GM21515 (cell line): ENCODE measurements at regions not wholly inside any gene's neighbourhood (a gene's known extent, or its start where the extent isn't known, plus 50 kb on each side); places are given as distances from the start of the nearest gene placed in this dataset.

Experiments used
- ATAC-seq: cut with Tn5 transposase; IDR thresholded peaks from one replicate; pipeline ENCODE4 v1.9.1; 2021; ENCODE audit not compliant: unreplicated experiment

- ATAC-seq = no peak
Observed at GRCh38 chr2:22786817-22787216, 598.2 kb upstream of the KLHL29 start.

- no peak for ATAC-seq
Observed at GRCh38 chr2:22787745-22788144, 597.2 kb upstream of the KLHL29 start.

GRCh38 chr2:22788749-22789327 lies 596.1 kb upstream of the KLHL29 start:
- no peak for ATAC-seq

GRCh38 chr2:22795287-22795866 lies 589.6 kb upstream of the KLHL29 start:
- no peak for ATAC-seq

GRCh38 chr2:22798386-22798785 lies 586.6 kb upstream of the KLHL29 start:
- ATAC-seq = no peak

- no peak for ATAC-seq
Observed at GRCh38 chr2:22800412-22800811, 584.6 kb upstream of the KLHL29 start.

- no peak for ATAC-seq
Observed at GRCh38 chr2:22801071-22801470, 583.9 kb upstream of the KLHL29 start.

GRCh38 chr2:22801970-22802369 lies 583.0 kb upstream of the KLHL29 start:
- no peak for ATAC-seq

GRCh38 chr2:22807872-22808271 lies 577.1 kb upstream of the KLHL29 start:
- ATAC-seq = no peak

- no peak for ATAC-seq
Observed at GRCh38 chr2:22810602-22811001, 574.4 kb upstream of the KLHL29 start.

- no peak for ATAC-seq
Observed at GRCh38 chr2:22812065-22812680, 572.8 kb upstream of the KLHL29 start.

- no peak for ATAC-seq
Observed at GRCh38 chr2:22817197-22817596, 567.8 kb upstream of the KLHL29 start.

- no peak for ATAC-seq
Observed at GRCh38 chr2:22821458-22821857, 563.5 kb upstream of the KLHL29 start.

GRCh38 chr2:22822835-22823234 lies 562.1 kb upstream of the KLHL29 start:
- no peak for ATAC-seq

GRCh38 chr2:22824618-22825017 lies 560.4 kb upstream of the KLHL29 start:
- ATAC-seq = no peak

- ATAC-seq = no peak
Observed at GRCh38 chr2:22826703-22827102, 558.3 kb upstream of the KLHL29 start.

- ATAC-seq = no peak
Observed at GRCh38 chr2:22829791-22830190, 555.2 kb upstream of the KLHL29 start.

- ATAC-seq = no peak
Observed at GRCh38 chr2:22832196-22832595, 552.8 kb upstream of the KLHL29 start.

GRCh38 chr2:22838461-22838860 lies 546.5 kb upstream of the KLHL29 start:
- no peak for ATAC-seq

GRCh38 chr2:22842205-22842869 lies 542.6 kb upstream of the KLHL29 start:
- ATAC-seq = no peak

GRCh38 chr2:22843919-22844537 lies 541.0 kb upstream of the KLHL29 start:
- ATAC-seq = no peak

- ATAC-seq = no peak
Observed at GRCh38 chr2:22850310-22850709, 534.7 kb upstream of the KLHL29 start.
